ENCODE measurements at regions not wholly inside any gene's neighbourhood (a gene's known extent, or its start where the extent isn't known, plus 50 kb on each side); places are given as distances from the start of the nearest gene placed in this dataset.
A peak's percentile ranks its signal among the peaks of the same experiment; 100 is the strongest.

- no peaks in the 10 kb centered on the region for H3K4me1 ChIP-seq (ENCODE audit: insufficient read depth, low read length)
- no peak overlapping the region for H2BK5ac ChIP-seq (ENCODE audit: insufficient read length, low read length)
- no peaks in the 10 kb centered on the region; a peak in 1 of 7 replicates for H3K36me3 Mint-ChIP-seq (ENCODE audit: insufficient read depth in 1 of 3, low read depth in 3 of 3)
- peaks cover 5% of the 10 kb centered on the region; the same call in 1 of the 2 replicates for H3K27me3 Mint-ChIP-seq (ENCODE audit: low read depth)
- H3K4ac ChIP-seq (ENCODE audit: low read depth, low read length) = no peak overlapping the region
- no peak overlapping the region for H3K9ac ChIP-seq (ENCODE audit: extremely low read depth, insufficient read length, low read length)
- H4K20me1 ChIP-seq (ENCODE audit: control insufficient read depth, insufficient read depth, insufficient read length) = no peaks in the 10 kb centered on the region
- peak overlapping the region in 2 of 3 experiments; percentile 7 to 20; a peak in 3 of 7 replicates for H3K27ac Mint-ChIP-seq
- no peak overlapping the region for H4K91ac ChIP-seq (ENCODE audit: insufficient read length, low read depth, low read length)
- no peak overlapping the region for H3K18ac ChIP-seq (ENCODE audit: insufficient read length, low read depth, low read length)
- no peak overlapping the region for H3T11ph ChIP-seq (ENCODE audit: low read length)
- no peak overlapping the region for H2BK12ac ChIP-seq (ENCODE audit: insufficient read length, low read depth, low read length)
- H4K5ac ChIP-seq (ENCODE audit: insufficient read length, low read depth, low read length) = no peak overlapping the region
- H3K4me2 ChIP-seq (ENCODE audit: insufficient read depth, insufficient read length, low read length) = no peak overlapping the region
- no peak overlapping the region for H3K14ac ChIP-seq (ENCODE audit: insufficient read depth, low read length)
- no peak overlapping the region for H3K27ac ChIP-seq (ENCODE audit: insufficient read length, low read depth, low read length)
- no peak overlapping the region for H3K56ac ChIP-seq (ENCODE audit: insufficient read length, low read depth, low read length)
- H2BK20ac ChIP-seq (ENCODE audit: low read depth, low read length, poor library complexity, severe bottlenecking) = no peak overlapping the region
- H3K4me3 Mint-ChIP-seq = no peak overlapping the region
- H2AK5ac ChIP-seq (ENCODE audit: insufficient read length, low read length) = no peak overlapping the region
- H2AFZ ChIP-seq (ENCODE audit: low read length) = no peak overlapping the region
- no peaks in the 10 kb centered on the region for H3K27me3 ChIP-seq (ENCODE audit: insufficient read depth, low read length)
- no peak overlapping the region for H3K23ac ChIP-seq (ENCODE audit: insufficient read length, low read depth, low read length)
- H3K9me3 Mint-ChIP-seq = no peaks in the 10 kb centered on the region; a peak in 1 of 5 replicates
- H3K4me1 Mint-ChIP-seq = peaks cover 0 to 9% of the 10 kb centered on the region in 2 experiments; a peak in 1 of 4 replicates
- no CpG with 5 or more reads among the region's 8 CpGs for WGBS (ENCODE audit: extremely low coverage, insufficient read length, low lambda C conversion rate)
- H4K8ac ChIP-seq (replicated peaks; ENCODE audit: insufficient read length, low read depth, low read length) = no peak overlapping the region
- DNase-seq = no peak
- TF ChIP-seq CTCF (conservative IDR thresholded peaks at IDR 0.05) = no peak
- H2BK15ac ChIP-seq (ENCODE audit: low read depth, low read length) = no peak overlapping the region
- no peaks in the 10 kb centered on the region for H3K9me3 ChIP-seq (ENCODE audit: control insufficient read depth, low read depth, low read length)
- H3K23me2 ChIP-seq (ENCODE audit: insufficient read length, low read depth, low read length, poor library complexity, severe bottlenecking) = no peaks in the 10 kb centered on the region
- H3K79me2 ChIP-seq (ENCODE audit: insufficient read depth, low read length) = no peaks in the 10 kb centered on the region
- no peak overlapping the region for H2BK120ac ChIP-seq (ENCODE audit: low read depth, low read length, poor library complexity, severe bottlenecking)
- H3K79me1 ChIP-seq (ENCODE audit: insufficient read depth, low read depth, low read length, poor library complexity, severe bottlenecking) = no peaks in the 10 kb centered on the region
These were observed 190.6 kb downstream of the MYCN start for GRCh38 chr2:16130906-16131400.

All from H9 (cell line).